BJ (cell line): ENCODE measurements at regions not wholly inside any gene's neighbourhood (a gene's known extent, or its start where the extent isn't known, plus 50 kb on each side); places are given as distances from the start of the nearest gene placed in this dataset.

Experiments used
- CTCF ChIA-PET: fragments of 350-600 bp; formaldehyde crosslinking; extraction: SDS; loops from one replicate; lab custom pipeline; 2021; ENCODE audit warnings: antibody characterized with exemption, inconsistent platforms; lab: Yijun Ruan, JAX
- POLR2A ChIA-PET: fragments of 300-600 bp; sonication (Branson Sonifier 250); formaldehyde crosslinking; extraction: SDS; loops from one replicate; lab custom pipeline; 2021; ENCODE audit warnings: antibody characterized with exemption; lab: Charles Lee
- DNase-seq: peaks from one replicate; pipeline ENCODE4 v3.0.0-alpha.2; 2011; ENCODE audit warnings: low read depth
- H3K27me3 ChIP-seq: 2 replicates; pipeline ENCODE4 v1.6.0; 2011; ENCODE audit warnings: low read length; ENCODE audit not compliant: control insufficient read depth, insufficient read depth
- H3K36me3 ChIP-seq: 2 replicates; pipeline ENCODE4 v1.5.1; 2011; ENCODE audit warnings: low read length; ENCODE audit not compliant: control insufficient read depth, insufficient read depth
- H3K4me3 ChIP-seq: 2 replicates; pipeline ENCODE4 v1.5.1; 2011; ENCODE audit warnings: low read depth, mild to moderate bottlenecking, control low read depth, low read length
- CTCF ChIP-seq: IDR thresholded peaks from 2 replicates; pipeline ENCODE4 v1.5.1; 2011; ENCODE audit warnings: low read depth, mild to moderate bottlenecking, control low read depth, inconsistent platforms, low read length, moderate library complexity; ENCODE audit not compliant: insufficient read depth

- Histone ChIP-seq H3K27me3 (no peaks in the 10 kb centered on the region), H3K4me3 (no peak overlapping the region), H3K36me3 (no peaks in the 10 kb centered on the region)
- CTCF ChIA-PET: no interaction called here
- POLR2A ChIA-PET: no interaction called here
- DNase-seq: no peak
- no peak for TF ChIP-seq CTCF
Observed at GRCh38 chr7:69399401-69399800, 198.9 kb upstream of the AUTS2 start.

- Histone ChIP-seq H3K27me3 (no peaks in the 10 kb centered on the region), H3K4me3 (no peak overlapping the region), H3K36me3 (no peaks in the 10 kb centered on the region)
- CTCF ChIA-PET: no interaction called here
- no peak for TF ChIP-seq CTCF
- POLR2A ChIA-PET: no interaction called here
- DNase-seq: no peak
Observed at GRCh38 chr7:69402696-69403095, 195.6 kb upstream of the AUTS2 start.

GRCh38 chr7:69403169-69403568 is 195.1 kb upstream of the AUTS2 start:
- DNase-seq: no peak
- Histone ChIP-seq H3K27me3 (no peaks in the 10 kb centered on the region), H3K4me3 (no peak overlapping the region), H3K36me3 (no peaks in the 10 kb centered on the region)
- CTCF ChIA-PET: no interaction called here
- POLR2A ChIA-PET: no interaction called here
- no peak for TF ChIP-seq CTCF

- Histone ChIP-seq H3K27me3 (no peaks in the 10 kb centered on the region), H3K36me3 (no peaks in the 10 kb centered on the region), H3K4me3 (no peak overlapping the region)
- no peak for DNase-seq
- POLR2A ChIA-PET: no interaction called here
- TF ChIP-seq CTCF: no peak
- CTCF ChIA-PET: no interaction called here
Observed at GRCh38 chr7:69411018-69411417, 187.3 kb upstream of the AUTS2 start.

GRCh38 chr7:69411466-69411865 is 186.8 kb upstream of the AUTS2 start:
- POLR2A ChIA-PET: no interaction called here

More at GRCh38 chr7:69411466-69411865, 186.8 kb upstream of the AUTS2 start:
- CTCF ChIA-PET: no interaction called here
- TF ChIP-seq CTCF: no peak
- DNase-seq: no peak
- H3K36me3 ChIP-seq: no peaks in the 10 kb centered on the region
- H3K27me3 ChIP-seq: no peaks in the 10 kb centered on the region
- no peak overlapping the region for H3K4me3 ChIP-seq
